Adipocyte (in vitro differentiated cells): ENCODE measurements at regions not wholly inside any gene's neighbourhood (a gene's known extent, or its start where the extent isn't known, plus 50 kb on each side); places are given as distances from the start of the nearest gene placed in this dataset.

Experiments
- DNase-seq: peaks from one replicate; pipeline ENCODE4 v3.0.0-alpha.2; 2015; ENCODE audit warnings: low read depth
- H3K27me3 ChIP-seq: replicated peaks from 2 replicates; pipeline ENCODE4 v1.7.0; 2013; ENCODE audit warnings: mild to moderate bottlenecking, low read length, moderate library complexity; ENCODE audit not compliant: control insufficient read depth, insufficient read depth
- H3K36me3 ChIP-seq: 2 replicates; pipeline ENCODE4 v1.7.0; 2013; ENCODE audit warnings: low read length, mild to moderate bottlenecking, moderate library complexity; ENCODE audit not compliant: control insufficient read depth, insufficient read depth, severe bottlenecking
- H3K4me1 ChIP-seq: 2 replicates; pipeline ENCODE4 v1.7.0; 2013; ENCODE audit warnings: mild to moderate bottlenecking, low read length, moderate library complexity; ENCODE audit not compliant: control insufficient read depth, insufficient read depth
- H3K4me3 ChIP-seq: 2 replicates; pipeline ENCODE4 v1.7.0; 2013; ENCODE audit warnings: mild to moderate bottlenecking, low read length, moderate library complexity
- H3K9ac ChIP-seq: 2 replicates; pipeline ENCODE4 v1.7.0; 2013; ENCODE audit warnings: mild to moderate bottlenecking, low read length, moderate library complexity
- H3K9me3 ChIP-seq: 2 replicates; pipeline ENCODE4 v1.7.0; 2013; ENCODE audit warnings: mild to moderate bottlenecking, low read length, moderate library complexity; ENCODE audit not compliant: control insufficient read depth

DNA sequence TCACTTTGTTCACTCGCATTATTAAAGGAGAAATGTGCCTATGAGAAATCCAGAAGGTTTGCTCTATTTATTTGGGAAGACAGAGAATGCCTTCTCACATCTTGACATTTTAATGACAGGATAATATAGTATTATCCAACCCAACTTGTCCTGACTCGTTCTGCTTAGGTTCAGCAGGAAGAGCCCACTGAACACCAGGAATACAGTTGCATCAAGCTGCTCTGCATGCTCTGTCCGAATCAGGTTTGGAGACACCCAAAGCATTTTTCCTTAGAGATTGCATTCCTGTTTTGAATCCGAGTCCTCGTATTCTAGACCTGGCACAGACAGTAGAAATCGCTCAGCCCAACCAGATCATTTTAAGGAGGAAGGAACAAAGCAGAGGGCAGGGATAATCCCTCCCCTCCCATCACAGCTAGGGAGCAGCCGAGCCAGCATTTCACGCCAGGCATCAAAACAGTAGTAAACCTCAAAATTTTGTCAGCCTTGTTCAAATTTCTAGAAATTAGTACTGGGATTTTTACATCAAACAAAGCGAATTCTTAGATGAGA, 837.4 kb upstream of the ID2 start:
- no peak for DNase-seq
- Histone ChIP-seq H3K9ac (peak overlapping the region; percentile 74), H3K4me1 (peaks cover 29% of the 10 kb centered on the region), H3K4me3 (peak overlapping the region; percentile 53), H3K9me3 (no peaks in the 10 kb centered on the region), H3K27me3 (no peaks in the 10 kb centered on the region), H3K36me3 (no peaks in the 10 kb centered on the region)

DNA sequence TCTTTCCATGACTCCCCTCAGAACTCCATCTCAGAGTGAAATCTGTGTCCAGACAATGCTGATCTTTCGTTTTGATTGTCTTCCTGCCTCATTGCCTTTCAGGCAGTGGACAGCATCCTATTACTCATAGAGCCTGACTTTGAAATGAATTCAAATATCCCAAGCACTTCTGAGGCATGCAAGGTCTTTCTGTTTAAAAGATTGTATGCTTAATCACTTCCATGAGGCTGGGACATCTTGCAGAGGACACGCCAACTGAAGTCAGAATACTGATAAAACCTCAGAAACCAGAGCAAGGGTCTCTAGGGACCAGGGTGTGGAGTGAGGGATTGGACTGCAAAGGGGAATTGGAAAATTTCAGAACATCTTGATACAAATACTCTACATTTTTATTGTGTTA, 836.5 kb upstream of the ID2 start:
- Histone ChIP-seq H3K27me3 (no peaks in the 10 kb centered on the region), H3K9ac (peak overlapping the region; percentile 74), H3K36me3 (no peaks in the 10 kb centered on the region), H3K4me3 (peak overlapping the region; percentile 53), H3K4me1 (peaks cover 29% of the 10 kb centered on the region), H3K9me3 (no peaks in the 10 kb centered on the region)
- DNase-seq: peak; percentile 95

DNA sequence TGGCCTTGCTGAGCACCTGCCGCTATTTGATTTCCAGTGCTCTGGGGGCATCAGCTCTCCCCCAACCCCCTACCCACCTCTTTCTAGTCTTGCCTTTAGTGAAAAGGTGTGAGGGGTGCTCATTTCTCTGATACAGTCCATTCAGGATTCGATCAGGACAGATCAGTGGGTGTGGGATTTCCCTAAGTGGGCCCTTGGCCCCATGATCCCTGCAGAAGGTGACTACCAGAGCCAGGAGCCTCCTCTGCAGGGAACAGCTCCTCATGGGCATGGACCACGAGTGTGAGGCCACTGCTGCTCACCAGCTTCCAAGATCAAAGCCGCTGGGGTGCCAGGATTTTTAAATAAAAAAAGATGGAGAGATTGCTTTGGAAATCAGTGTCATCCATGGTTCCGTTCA, 835.2 kb upstream of the ID2 start:
- no peak for DNase-seq
- peaks cover 29% of the 10 kb centered on the region for H3K4me1 ChIP-seq
- H3K9me3 ChIP-seq: no peaks in the 10 kb centered on the region
- H3K27me3 ChIP-seq: no peaks in the 10 kb centered on the region
- H3K36me3 ChIP-seq: no peaks in the 10 kb centered on the region
- H3K9ac ChIP-seq: no peak overlapping the region
- H3K4me3 ChIP-seq: no peak overlapping the region

DNA sequence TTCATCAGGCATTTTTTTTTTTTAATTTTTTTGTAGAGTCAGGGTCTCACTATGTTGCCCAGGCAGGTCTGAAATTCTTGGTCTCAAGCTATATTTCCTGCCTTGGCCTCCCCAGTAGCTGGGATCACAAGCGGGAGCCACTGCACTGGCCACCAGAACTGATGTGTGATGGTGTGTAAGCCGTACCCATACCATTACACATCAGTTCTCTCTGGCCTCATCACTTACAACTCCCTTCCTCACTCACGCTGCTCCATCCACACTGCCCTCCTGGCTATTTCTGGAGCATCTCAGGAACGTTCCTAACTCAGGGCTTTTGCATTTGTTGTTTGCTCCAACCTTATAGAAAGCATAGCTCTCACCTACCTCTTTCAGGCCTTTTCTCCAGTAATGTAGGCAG, 834.5 kb upstream of the ID2 start:
- Histone ChIP-seq H3K27me3 (no peaks in the 10 kb centered on the region), H3K9me3 (no peaks in the 10 kb centered on the region), H3K4me1 (peaks cover 29% of the 10 kb centered on the region), H3K4me3 (no peak overlapping the region), H3K36me3 (no peaks in the 10 kb centered on the region), H3K9ac (no peak overlapping the region)
- no peak for DNase-seq

DNA sequence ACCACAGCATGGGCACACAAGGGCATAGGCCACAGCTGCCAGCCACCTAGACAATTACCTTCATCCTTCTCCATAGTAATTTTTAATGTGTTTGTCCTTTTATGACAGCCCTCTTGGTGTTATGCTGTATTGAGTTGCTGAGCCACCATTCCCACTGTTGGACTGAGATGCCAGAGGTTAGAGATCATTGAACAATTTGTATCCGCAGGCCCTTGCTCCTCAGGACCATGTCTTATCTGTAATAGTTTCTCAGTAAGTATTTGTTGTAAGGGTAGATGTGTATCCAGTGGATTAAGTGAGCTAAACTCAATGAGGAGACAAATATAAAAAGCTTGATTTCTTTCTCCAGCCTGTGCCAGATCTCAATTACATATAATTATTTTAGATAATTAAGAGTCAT, 832.8 kb upstream of the ID2 start:
- Histone ChIP-seq H3K4me1 (peaks cover 29% of the 10 kb centered on the region), H3K9me3 (no peaks in the 10 kb centered on the region), H3K4me3 (no peak overlapping the region), H3K36me3 (no peaks in the 10 kb centered on the region), H3K9ac (no peak overlapping the region), H3K27me3 (no peaks in the 10 kb centered on the region)
- no peak for DNase-seq

DNA sequence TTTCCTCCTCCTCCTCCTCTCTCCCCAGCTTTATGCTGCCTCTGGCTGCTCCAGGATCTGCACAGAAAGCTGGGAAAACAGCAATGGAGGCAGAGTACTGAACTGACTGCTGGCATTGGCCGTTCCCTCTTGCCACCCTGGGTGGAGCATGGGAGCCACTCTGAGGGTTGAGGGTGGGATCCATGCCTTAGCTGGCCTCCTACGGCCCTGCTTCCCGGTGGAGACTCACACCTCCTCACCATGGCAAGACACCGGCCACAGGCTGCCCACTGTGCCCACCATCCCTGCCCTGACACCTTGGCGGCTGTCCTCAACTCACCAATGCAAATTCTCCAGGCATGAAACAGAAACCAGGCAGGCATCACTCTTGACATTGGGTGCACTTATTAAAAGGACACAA, 832.3 kb upstream of the ID2 start:
- H3K4me3 ChIP-seq: no peak overlapping the region
- H3K27me3 ChIP-seq: no peaks in the 10 kb centered on the region

DNA sequence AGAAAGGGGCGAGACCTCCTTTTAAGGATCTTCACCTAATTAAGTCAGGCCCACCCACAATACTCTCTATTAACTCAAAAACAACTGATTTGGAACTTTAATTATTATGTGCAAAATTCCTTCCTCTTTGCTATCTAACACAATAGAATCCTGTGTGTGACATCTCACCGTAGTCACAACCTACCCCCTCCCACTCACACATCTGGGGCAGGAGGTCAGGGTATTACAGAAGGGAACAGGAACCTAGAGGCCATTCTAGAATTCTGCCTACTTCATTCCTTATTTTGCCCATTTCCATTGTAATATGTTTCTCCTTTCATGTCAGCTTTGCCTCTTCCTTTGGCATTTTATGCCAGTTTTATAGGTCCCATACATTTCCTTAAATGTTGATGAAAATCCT, 829.3 kb upstream of the ID2 start:
- Histone ChIP-seq H3K4me1 (peaks cover 8% of the 10 kb centered on the region), H3K4me3 (no peak overlapping the region), H3K9me3 (no peaks in the 10 kb centered on the region), H3K27me3 (no peaks in the 10 kb centered on the region), H3K9ac (no peak overlapping the region), H3K36me3 (no peaks in the 10 kb centered on the region)
- no peak for DNase-seq

More for the DNA sequence above, 832.3 kb upstream of the ID2 start:
- Histone ChIP-seq H3K36me3 (no peaks in the 10 kb centered on the region), H3K9ac (no peak overlapping the region), H3K4me1 (peaks cover 24% of the 10 kb centered on the region), H3K9me3 (no peaks in the 10 kb centered on the region)
- DNase-seq: no peak

DNA sequence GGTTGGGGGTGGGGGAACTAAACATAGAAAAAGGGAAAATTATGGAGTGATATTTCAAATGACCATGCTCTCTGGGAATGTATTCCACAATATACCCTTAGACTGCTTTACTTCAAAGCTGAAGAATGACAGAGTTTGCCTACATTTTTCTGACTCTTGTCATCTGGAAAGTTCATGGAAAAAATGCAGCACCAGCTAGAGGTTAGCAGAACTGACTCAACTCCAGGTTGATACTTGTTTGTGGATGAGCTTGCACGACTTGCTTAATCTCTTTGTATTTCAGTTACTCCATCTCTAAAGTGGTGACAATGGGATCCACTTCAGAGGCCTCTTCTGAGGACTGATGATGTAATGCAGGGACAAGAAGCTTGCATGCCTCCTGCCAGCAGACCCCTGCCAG, 824.0 kb upstream of the ID2 start:
- Histone ChIP-seq H3K9me3 (no peaks in the 10 kb centered on the region), H3K36me3 (no peaks in the 10 kb centered on the region), H3K27me3 (no peaks in the 10 kb centered on the region), H3K4me1 (peaks cover 9% of the 10 kb centered on the region), H3K4me3 (no peak overlapping the region), H3K9ac (no peak overlapping the region)
- peak; percentile 44 for DNase-seq

DNA sequence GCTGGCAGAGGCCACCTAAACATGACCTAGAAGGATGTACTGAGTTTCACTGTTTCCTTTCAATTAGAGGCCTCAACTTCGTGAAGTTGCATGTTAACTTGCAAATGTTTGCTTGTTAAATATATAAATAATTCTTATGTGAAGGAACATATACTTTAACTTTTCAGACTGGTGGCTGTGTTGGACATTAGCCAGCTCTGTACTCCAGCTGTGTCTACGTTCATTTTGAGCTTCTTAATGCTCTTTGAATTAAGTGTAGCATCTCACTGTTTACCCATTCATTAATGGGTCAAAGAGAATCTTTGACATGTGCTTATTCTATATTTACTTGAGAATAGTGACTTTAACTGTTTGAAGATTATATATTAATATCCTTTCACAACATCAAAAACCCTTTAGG, 823.2 kb upstream of the ID2 start:
- H3K4me1 ChIP-seq: peaks cover 9% of the 10 kb centered on the region
- H3K4me3 ChIP-seq: no peak overlapping the region
- H3K27me3 ChIP-seq: no peaks in the 10 kb centered on the region
- H3K9me3 ChIP-seq: no peaks in the 10 kb centered on the region
- H3K9ac ChIP-seq: no peak overlapping the region
- H3K36me3 ChIP-seq: no peaks in the 10 kb centered on the region
- no peak for DNase-seq

DNA sequence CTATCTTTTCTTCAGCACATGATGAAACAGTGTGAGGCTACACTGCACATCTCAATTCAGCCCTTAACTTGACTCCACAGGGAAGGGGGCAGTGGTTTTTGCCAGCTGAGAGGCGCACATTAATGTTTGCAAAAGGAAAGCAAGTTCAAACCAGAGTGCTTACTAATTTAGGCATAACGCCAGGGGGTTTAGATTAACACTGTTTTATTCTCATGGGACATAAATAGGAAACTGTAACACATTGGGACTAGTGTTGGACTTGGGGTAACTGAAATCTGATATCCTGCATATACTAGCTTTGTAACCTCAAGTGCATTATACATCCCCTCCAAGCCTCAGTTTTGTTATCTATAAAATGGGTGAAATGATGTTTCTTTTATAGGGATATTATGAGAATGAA, 821.2 kb upstream of the ID2 start:
- Histone ChIP-seq H3K9me3 (no peaks in the 10 kb centered on the region), H3K36me3 (no peaks in the 10 kb centered on the region), H3K4me1 (peaks cover 9% of the 10 kb centered on the region), H3K4me3 (no peak overlapping the region), H3K27me3 (no peaks in the 10 kb centered on the region), H3K9ac (no peak overlapping the region)
- no peak for DNase-seq

DNA sequence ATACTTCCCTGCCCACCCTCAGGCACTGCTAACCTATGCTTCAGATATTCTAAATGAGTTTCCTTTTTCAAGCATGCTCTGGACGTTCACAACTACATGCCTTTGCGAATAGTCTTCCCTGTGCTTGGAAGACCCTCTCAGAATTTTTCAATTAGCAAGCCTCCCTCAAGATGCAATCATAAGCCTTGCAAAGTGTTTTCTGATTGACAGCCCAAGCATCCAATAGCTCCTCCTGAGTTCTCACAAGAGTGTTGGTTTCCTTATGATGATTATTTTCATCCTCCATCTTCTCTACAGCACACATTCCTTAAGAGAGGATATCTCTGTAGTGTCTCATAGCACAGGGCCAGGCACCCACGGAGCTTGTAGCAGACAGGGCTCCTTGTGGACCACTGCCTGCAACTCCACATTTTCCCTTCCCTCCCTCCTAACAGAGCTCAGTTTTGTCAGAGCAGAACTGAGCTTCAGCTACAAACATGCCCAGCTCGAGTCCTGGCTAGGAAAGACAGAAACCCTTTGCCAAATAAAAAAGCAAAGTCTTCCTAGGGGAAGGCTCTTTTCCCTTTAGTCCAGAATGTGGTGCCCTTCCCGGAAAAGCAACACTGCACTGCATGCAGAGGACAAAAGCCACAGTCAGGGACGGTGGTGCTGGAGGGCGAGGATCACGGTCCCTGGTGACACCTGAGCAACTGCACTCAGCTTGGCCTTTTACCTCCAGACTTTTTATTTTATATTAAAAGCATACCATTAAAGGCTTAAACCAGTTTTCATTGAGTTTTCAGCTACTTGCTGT, 819.8 kb upstream of the ID2 start:
- Histone ChIP-seq H3K9ac (no peak overlapping the region), H3K4me3 (no peak overlapping the region), H3K9me3 (no peaks in the 10 kb centered on the region), H3K36me3 (no peaks in the 10 kb centered on the region), H3K27me3 (no peaks in the 10 kb centered on the region), H3K4me1 (peaks cover 9% of the 10 kb centered on the region)
- DNase-seq: no peak

DNA sequence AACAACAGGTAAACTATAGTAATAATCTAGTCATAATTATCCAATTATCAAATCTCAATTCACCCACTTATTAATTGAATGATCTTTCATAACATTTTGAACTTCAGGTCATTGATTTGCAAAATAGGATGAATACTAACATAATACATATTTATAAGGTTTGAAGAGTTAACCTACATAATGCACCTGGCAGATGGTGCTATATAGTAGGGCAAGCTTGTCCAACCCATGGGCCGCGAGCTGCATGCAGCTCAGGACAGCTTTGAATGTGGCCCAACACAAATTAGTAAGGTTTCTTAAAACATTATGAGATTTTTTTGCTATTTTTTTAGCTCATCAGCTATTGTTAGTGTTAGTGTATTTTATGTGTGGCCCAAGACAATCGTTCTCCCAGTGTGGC, 815.8 kb upstream of the ID2 start:
- Histone ChIP-seq H3K27me3 (no peaks in the 10 kb centered on the region), H3K9me3 (no peaks in the 10 kb centered on the region), H3K9ac (no peak overlapping the region), H3K36me3 (no peaks in the 10 kb centered on the region), H3K4me3 (no peak overlapping the region), H3K4me1 (no peaks in the 10 kb centered on the region)
- DNase-seq: no peak
